ENCODE measurements at regions not wholly inside any gene's neighbourhood (a gene's known extent, or its start where the extent isn't known, plus 50 kb on each side); places are given as distances from the start of the nearest gene placed in this dataset.

DNA sequence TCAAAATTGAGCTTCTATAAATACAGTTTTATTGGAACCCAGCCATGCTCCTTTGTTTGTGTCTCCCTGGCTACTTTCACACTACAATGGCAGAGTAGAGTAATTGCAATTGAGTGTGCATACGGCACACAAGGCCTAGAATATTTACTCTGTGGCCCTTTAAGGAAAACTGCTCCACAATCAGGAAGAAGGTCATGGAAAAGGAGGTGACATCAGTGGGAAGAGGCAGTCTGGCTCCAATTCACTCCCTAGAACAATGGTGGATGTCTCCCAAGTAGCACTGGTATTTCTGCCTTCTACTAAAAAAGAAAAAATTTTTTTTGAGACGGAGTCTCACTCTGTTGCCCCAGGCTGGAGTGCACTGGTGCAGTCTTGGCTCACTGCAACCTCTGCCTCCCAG lies 51.3 kb downstream of the KRTAP19-8 start:
- ChIA-PET POLR2A (no interaction called here), CTCF (no interaction called here)
- no peak for TF ChIP-seq HDGF (IDR thresholded peaks at IDR 0.05; ENCODE audit: borderline replicate concordance)
- TF ChIP-seq NFRKB (IDR thresholded peaks at IDR 0.05), result no peak
- TF ChIP-seq SP1 (IDR thresholded peaks at IDR 0.05), result no peak
- TF ChIP-seq ZNF384 (IDR thresholded peaks at IDR 0.05), result no peak
- TF ChIP-seq L3MBTL2 (conservative IDR thresholded peaks at IDR 0.05), result no peak
- TF ChIP-seq, protein P1, sequence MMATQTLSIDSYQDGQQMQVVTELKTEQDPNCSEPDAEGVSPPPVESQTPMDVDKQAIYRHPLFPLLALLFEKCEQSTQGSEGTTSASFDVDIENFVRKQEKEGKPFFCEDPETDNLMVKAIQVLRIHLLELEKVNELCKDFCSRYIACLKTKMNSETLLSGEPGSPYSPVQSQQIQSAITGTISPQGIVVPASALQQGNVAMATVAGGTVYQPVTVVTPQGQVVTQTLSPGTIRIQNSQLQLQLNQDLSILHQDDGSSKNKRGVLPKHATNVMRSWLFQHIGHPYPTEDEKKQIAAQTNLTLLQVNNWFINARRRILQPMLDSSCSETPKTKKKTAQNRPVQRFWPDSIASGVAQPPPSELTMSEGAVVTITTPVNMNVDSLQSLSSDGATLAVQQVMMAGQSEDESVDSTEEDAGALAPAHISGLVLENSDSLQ (IDR thresholded peaks at IDR 0.05), result no peak
- no peak for TF ChIP-seq ARNT (IDR thresholded peaks at IDR 0.05)
- no peak for DNase-seq (ENCODE audit: extremely low spot score)

DNA sequence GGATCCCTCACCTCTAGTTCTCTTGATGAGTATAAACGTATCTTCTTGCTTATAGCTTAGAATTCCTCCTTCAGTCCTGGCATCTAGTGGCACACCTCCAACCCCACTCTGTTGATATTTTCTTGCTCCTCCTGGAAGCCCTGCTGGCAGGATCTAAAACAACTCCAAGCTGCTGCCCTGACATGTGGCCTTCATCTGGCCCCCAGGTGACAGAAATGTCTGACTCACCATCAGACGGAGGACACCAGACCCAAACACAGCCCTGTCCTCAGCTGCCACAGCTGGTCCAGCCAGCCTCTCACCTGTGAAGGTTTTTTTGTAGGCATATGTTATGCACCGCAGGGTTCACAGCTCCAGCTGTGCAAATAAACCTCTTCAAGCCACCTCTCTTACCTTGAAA lies 53.4 kb downstream of the KRTAP19-8 start:
- TF ChIP-seq, protein P1 (IDR thresholded peaks at IDR 0.05), result no peak
- TF ChIP-seq FOXM1 (IDR thresholded peaks at IDR 0.05; ENCODE audit: borderline replicate concordance) (no peak), FOXA1 (IDR thresholded peaks at IDR 0.05) (no peak), TARDBP (IDR thresholded peaks at IDR 0.05) (no peak), NFRKB (IDR thresholded peaks at IDR 0.05) (no peak), ELF4 (IDR thresholded peaks at IDR 0.05) (no peak), SUZ12 (IDR thresholded peaks at IDR 0.05) (no peak), SP1 (IDR thresholded peaks at IDR 0.05) (no peak), FOXK2 (IDR thresholded peaks at IDR 0.05) (no peak), HDGF (IDR thresholded peaks at IDR 0.05; ENCODE audit: borderline replicate concordance) (no peak), CTBP1 (IDR thresholded peaks at IDR 0.05; ENCODE audit: borderline replicate concordance) (no peak), BHLHE40 (IDR thresholded peaks at IDR 0.05; ENCODE audit: borderline replicate concordance) (no peak), LEF1 (IDR thresholded peaks at IDR 0.05; ENCODE audit: borderline replicate concordance) (no peak), L3MBTL2 (conservative IDR thresholded peaks at IDR 0.05) (no peak), ARNT (IDR thresholded peaks at IDR 0.05) (no peak)
- ChIA-PET CTCF (no interaction called here), POLR2A (no interaction called here)
- DNase-seq (ENCODE audit: extremely low spot score), result no peak

GRCh38 chr21:30981403-30981802 lies 56.9 kb downstream of the KRTAP19-8 start:
- DNase-seq (ENCODE audit: extremely low spot score), result no peak
- TF ChIP-seq ZNF384 (IDR thresholded peaks at IDR 0.05), result no peak
- POLR2A ChIA-PET, result no interaction called here
- CTCF ChIA-PET, result interaction anchor here (0.6 kb wide), 1 partner anchor 111 kb away, joined by 3 read pairs; no protein-coding TSS in a partner anchor

- CTCF ChIA-PET, result no interaction called here
- no peak for DNase-seq (ENCODE audit: extremely low spot score)
These were observed 59.2 kb downstream of the KRTAP19-8 start for GRCh38 chr21:30979054-30979453.

GRCh38 chr21:30964283-30964682 lies 74.0 kb downstream of the KRTAP19-8 start:
- no peak for TF ChIP-seq ELF4 (IDR thresholded peaks at IDR 0.05)
- no peak for TF ChIP-seq FOXA1 (IDR thresholded peaks at IDR 0.05)
- TF ChIP-seq L3MBTL2 (conservative IDR thresholded peaks at IDR 0.05), result no peak
- TF ChIP-seq CTBP1 (IDR thresholded peaks at IDR 0.05; ENCODE audit: borderline replicate concordance), result no peak
- no peak for TF ChIP-seq HDGF (IDR thresholded peaks at IDR 0.05; ENCODE audit: borderline replicate concordance)
- no peak for TF ChIP-seq FOXK2 (IDR thresholded peaks at IDR 0.05)
- no peak for TF ChIP-seq NFRKB (IDR thresholded peaks at IDR 0.05)
- no peak for TF ChIP-seq LEF1 (IDR thresholded peaks at IDR 0.05; ENCODE audit: borderline replicate concordance)
- no peak for TF ChIP-seq TARDBP (IDR thresholded peaks at IDR 0.05)
- no peak for TF ChIP-seq FOXM1 (IDR thresholded peaks at IDR 0.05; ENCODE audit: borderline replicate concordance)
- no peak for TF ChIP-seq BHLHE40 (IDR thresholded peaks at IDR 0.05; ENCODE audit: borderline replicate concordance)
- TF ChIP-seq, protein P1 (IDR thresholded peaks at IDR 0.05), result no peak
- TF ChIP-seq ZNF384 (IDR thresholded peaks at IDR 0.05), result no peak
- no peak for TF ChIP-seq SUZ12 (IDR thresholded peaks at IDR 0.05)
- TF ChIP-seq SP1 (IDR thresholded peaks at IDR 0.05), result no peak
- no peak for DNase-seq (ENCODE audit: extremely low spot score)
- ChIA-PET CTCF (no interaction called here), POLR2A (no interaction called here)

More at GRCh38 chr21:30979054-30979453, 59.2 kb downstream of the KRTAP19-8 start:
- no peak for TF ChIP-seq CTBP1 (IDR thresholded peaks at IDR 0.05; ENCODE audit: borderline replicate concordance)
- TF ChIP-seq SP1 (IDR thresholded peaks at IDR 0.05), result no peak
- TF ChIP-seq HDGF (IDR thresholded peaks at IDR 0.05; ENCODE audit: borderline replicate concordance), result no peak
- POLR2A ChIA-PET, result no interaction called here

DNA sequence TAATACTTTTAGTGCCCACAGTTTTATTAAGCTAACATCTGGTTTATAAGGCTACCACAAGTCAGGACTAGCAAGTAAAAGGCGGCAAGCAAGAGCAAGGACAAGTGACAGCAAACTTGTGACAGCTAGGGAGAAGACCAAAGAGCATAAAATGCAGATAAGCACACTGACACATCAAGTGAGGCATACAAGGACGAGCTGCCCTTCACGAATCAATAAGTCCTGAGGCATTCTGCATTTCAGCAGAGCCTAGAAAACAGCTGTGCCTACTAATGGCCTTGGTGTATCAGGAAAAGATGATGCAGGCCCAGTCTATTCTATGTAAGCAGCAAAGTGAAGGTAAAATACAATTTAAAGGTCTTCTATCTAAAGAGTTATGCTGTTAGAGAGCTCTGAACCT lies 74.8 kb downstream of the KRTAP19-8 start:
- CTCF ChIA-PET, result no interaction called here
- no peak for DNase-seq (ENCODE audit: extremely low spot score)
- POLR2A ChIA-PET, result no interaction called here
- TF ChIP-seq FOXA1 (IDR thresholded peaks at IDR 0.05) (no peak), ARNT (IDR thresholded peaks at IDR 0.05) (no peak), FOXK2 (IDR thresholded peaks at IDR 0.05) (no peak), TARDBP (IDR thresholded peaks at IDR 0.05) (no peak), ZNF384 (IDR thresholded peaks at IDR 0.05) (no peak), ELF4 (IDR thresholded peaks at IDR 0.05) (no peak), SUZ12 (IDR thresholded peaks at IDR 0.05) (no peak)

DNA sequence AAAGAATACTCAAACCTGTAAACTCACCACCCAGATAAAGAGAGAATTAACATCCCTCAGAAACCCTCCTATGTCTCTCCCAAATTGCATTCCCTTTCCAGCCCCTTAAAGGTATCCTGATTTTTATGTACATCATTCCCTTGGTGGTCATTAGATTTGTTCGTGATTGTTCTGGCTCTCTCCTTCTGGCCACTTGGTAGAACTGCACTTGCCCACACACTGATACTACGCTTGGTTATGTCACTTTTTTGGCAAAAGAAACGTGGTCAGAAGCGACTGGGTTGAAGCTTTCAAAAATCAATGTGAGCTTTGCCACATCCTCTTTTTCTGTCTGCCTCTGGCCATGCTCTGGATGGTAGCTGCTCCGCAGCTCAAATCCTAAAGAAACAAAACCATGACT lies 76.3 kb downstream of the KRTAP19-8 start:
- POLR2A ChIA-PET, result no interaction called here
- CTCF ChIA-PET, result no interaction called here
- TF ChIP-seq BHLHE40 (IDR thresholded peaks at IDR 0.05; ENCODE audit: borderline replicate concordance) (no peak), NFRKB (IDR thresholded peaks at IDR 0.05) (no peak), SP1 (IDR thresholded peaks at IDR 0.05) (no peak), ZNF384 (IDR thresholded peaks at IDR 0.05) (no peak), HDGF (IDR thresholded peaks at IDR 0.05; ENCODE audit: borderline replicate concordance) (no peak), ELF4 (IDR thresholded peaks at IDR 0.05) (no peak), FOXM1 (IDR thresholded peaks at IDR 0.05; ENCODE audit: borderline replicate concordance) (no peak), TARDBP (IDR thresholded peaks at IDR 0.05) (no peak), LEF1 (IDR thresholded peaks at IDR 0.05; ENCODE audit: borderline replicate concordance) (no peak), CTBP1 (IDR thresholded peaks at IDR 0.05; ENCODE audit: borderline replicate concordance) (no peak), ARNT (IDR thresholded peaks at IDR 0.05) (no peak), L3MBTL2 (conservative IDR thresholded peaks at IDR 0.05) (no peak), FOXK2 (IDR thresholded peaks at IDR 0.05) (no peak), SUZ12 (IDR thresholded peaks at IDR 0.05) (no peak), FOXA1 (IDR thresholded peaks at IDR 0.05) (no peak)
- TF ChIP-seq, protein P1 (IDR thresholded peaks at IDR 0.05), result no peak
- peak; percentile 46 for DNase-seq (ENCODE audit: extremely low spot score)
